ENCODE measurements at regions not wholly inside any gene's neighbourhood (a gene's known extent, or its start where the extent isn't known, plus 50 kb on each side); places are given as distances from the start of the nearest gene placed in this dataset.

DNA sequence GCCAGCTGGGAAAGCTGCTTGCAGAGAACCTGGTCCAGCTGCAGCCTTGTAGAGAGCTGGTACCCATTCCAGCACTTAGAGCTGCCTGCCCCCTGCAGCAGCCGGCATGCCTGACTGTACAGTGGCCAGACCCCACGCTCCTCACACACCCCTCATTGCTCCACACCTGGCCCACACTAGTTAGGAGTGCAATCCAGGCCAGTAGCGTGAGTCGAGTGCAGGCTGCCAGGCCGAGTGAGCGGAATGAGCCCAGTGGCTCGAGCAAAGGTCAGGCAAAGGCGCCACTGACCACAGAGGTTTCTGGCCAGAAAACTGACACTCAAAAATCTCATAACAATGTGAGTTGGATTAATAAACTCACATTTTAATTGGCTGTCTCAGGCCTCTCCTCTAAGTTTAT is 921.7 kb upstream of the KCND2 start (continued):
- TF ChIP-seq HOXA7 (CRISPR knock-in tag; IDR thresholded peaks at IDR 0.05) = no peak
- no peak for TF ChIP-seq EP300 (IDR thresholded peaks at IDR 0.05)
- TF ChIP-seq RARB (CRISPR knock-in tag; IDR thresholded peaks at IDR 0.05) = no peak
- TF ChIP-seq MAZ (IDR thresholded peaks at IDR 0.05; ENCODE audit: borderline replicate concordance, low read depth, low read length) = no peak
- TF ChIP-seq TFCP2L1 (CRISPR knock-in tag; IDR thresholded peaks at IDR 0.05) = no peak
- no peak for TF ChIP-seq NPAS2 (CRISPR knock-in tag; IDR thresholded peaks at IDR 0.05; ENCODE audit: borderline replicate concordance)
- no peak for TF ChIP-seq CEBPB (IDR thresholded peaks at IDR 0.05)
- no peak for TF ChIP-seq USF2 (IDR thresholded peaks at IDR 0.05)

GRCh38 chr7:119374436-119374835 is 898.5 kb upstream of the KCND2 start:
- Histone ChIP-seq H3K27ac (no peak overlapping the region), H3K4me3 (no peak overlapping the region), H3K9me3 (no peaks in the 10 kb centered on the region), H3K4me1 (no peaks in the 10 kb centered on the region), H3K4me2 (no peak overlapping the region)
- WGBS (ENCODE audit: missing lambda C conversion rate) = 5% methylated on average over 2 of the region's 2 CpGs
- CTCF ChIA-PET = no interaction called here
- ATAC-seq (no peak), DNase-seq (ENCODE audit: low read depth in 1 of 2, low spot score in 1 of 2) (no peak), FAIRE-seq (no peak)
- no peak for TF ChIP-seq KDM5A (IDR thresholded peaks at IDR 0.05)
- TF ChIP-seq BHLHE40 (IDR thresholded peaks at IDR 0.05; ENCODE audit: low read depth, low read length) = no peak
- no peak for TF ChIP-seq SREBF2 (IDR thresholded peaks at IDR 0.05)
- no peak for TF ChIP-seq CTCF (IDR thresholded peaks at IDR 0.05)
- TF ChIP-seq RARB (CRISPR knock-in tag; IDR thresholded peaks at IDR 0.05) = no peak
- no peak for TF ChIP-seq EP300 (IDR thresholded peaks at IDR 0.05)
- TF ChIP-seq CBX8 (IDR thresholded peaks at IDR 0.05) = no peak
- no peak for TF ChIP-seq FOXS1 (CRISPR knock-in tag; IDR thresholded peaks at IDR 0.05)
- TF ChIP-seq FOSB (CRISPR knock-in tag; IDR thresholded peaks at IDR 0.05) = no peak
- no peak for TF ChIP-seq EHF (CRISPR knock-in tag; IDR thresholded peaks at IDR 0.05)
- no peak for TF ChIP-seq CEBPB (IDR thresholded peaks at IDR 0.05)
- TF ChIP-seq RAD21 (conservative IDR thresholded peaks at IDR 0.05 in 1 of 2, IDR thresholded peaks at IDR 0.05 in 1 of 2) = no peak
- POLR2A ChIA-PET = no interaction called here

GRCh38 chr7:119377861-119378260 is 895.1 kb upstream of the KCND2 start:
- Histone ChIP-seq H3K4me2 (no peak overlapping the region), H3K4me1 (no peaks in the 10 kb centered on the region), H3K27ac (no peak overlapping the region), H3K4me3 (no peak overlapping the region), H3K9me3 (no peaks in the 10 kb centered on the region)
- no peak for FAIRE-seq
- ATAC-seq = no peak
- no peak for DNase-seq (ENCODE audit: low read depth in 1 of 2, low spot score in 1 of 2)
- ChIA-PET POLR2A (no interaction called here), CTCF (no interaction called here)
- no peak for TF ChIP-seq TP53 (CRISPR knock-in tag; IDR thresholded peaks at IDR 0.05)
- TF ChIP-seq CBX2 (IDR thresholded peaks at IDR 0.05; ENCODE audit: borderline replicate concordance, low read depth) = no peak
- no peak for TF ChIP-seq FOSL2 (IDR thresholded peaks at IDR 0.05)
- no peak for TF ChIP-seq FOSL2 (CRISPR knock-in tag; IDR thresholded peaks at IDR 0.05)
- no peak for TF ChIP-seq ESRRA (IDR thresholded peaks at IDR 0.05; ENCODE audit: borderline replicate concordance, low read length)
- TF ChIP-seq PBX3 (IDR thresholded peaks at IDR 0.05) = no peak
- TF ChIP-seq RAD21 (conservative IDR thresholded peaks at IDR 0.05 in 1 of 2, IDR thresholded peaks at IDR 0.05 in 1 of 2) = no peak
- TF ChIP-seq BHLHE40 (IDR thresholded peaks at IDR 0.05; ENCODE audit: low read depth, low read length) = no peak
- TF ChIP-seq SREBF2 (IDR thresholded peaks at IDR 0.05) = no peak
- TF ChIP-seq ZFP36 (IDR thresholded peaks at IDR 0.05; ENCODE audit: borderline replicate concordance, partially characterized antibody) = no peak
- no peak for TF ChIP-seq MYC (IDR thresholded peaks at IDR 0.05; ENCODE audit: borderline replicate concordance, low read length)
- TF ChIP-seq POLR2AphosphoS2 (conservative IDR thresholded peaks at IDR 0.05; ENCODE audit: low read length) = no peak
- TF ChIP-seq RARB (CRISPR knock-in tag; IDR thresholded peaks at IDR 0.05) = no peak
- no peak for TF ChIP-seq CBX8 (IDR thresholded peaks at IDR 0.05)
- TF ChIP-seq EHF (CRISPR knock-in tag; IDR thresholded peaks at IDR 0.05) = no peak
- no peak for TF ChIP-seq JUN (IDR thresholded peaks at IDR 0.05)
- TF ChIP-seq JUNB (IDR thresholded peaks at IDR 0.05) = no peak
- no peak for TF ChIP-seq RFX5 (IDR thresholded peaks at IDR 0.05)
- no peak for TF ChIP-seq GATA3 (IDR thresholded peaks at IDR 0.05; ENCODE audit: borderline replicate concordance)
- TF ChIP-seq HEYL (CRISPR knock-in tag; IDR thresholded peaks at IDR 0.05) = no peak
- no peak for TF ChIP-seq ZSCAN20 (CRISPR knock-in tag; IDR thresholded peaks at IDR 0.05)
- 0% methylated on average over 1 of the region's 1 CpG for WGBS (ENCODE audit: missing lambda C conversion rate)
